Right atrium auricular region (tissue), 2 donors: ENCODE measurements at regions not wholly inside any gene's neighbourhood (a gene's known extent, or its start where the extent isn't known, plus 50 kb on each side); places are given as distances from the start of the nearest gene placed in this dataset.

Source experiments
- DNase-seq: peaks from one replicate; pipeline ENCODE4 v3.0.0-alpha.2; 2019; ENCODE audit warnings: low spot score
- H3K27ac ChIP-seq, 2 donors: fragments of 200-600 bp; sonication (generic); 1 replicate in 1 of 2; 2 replicates in 1 of 2; pipeline ENCODE4 v1.5.1; 2016 to 2019
- H3K27me3 ChIP-seq, 2 donors: fragments of 200-600 bp; sonication (generic); one replicate each; pipeline versions ENCODE4 v1.5.1 to v1.6.0; 2017 to 2019
- H3K36me3 ChIP-seq: fragments of 200-600 bp; sonication (generic); one replicate; pipeline ENCODE4 v1.5.1; 2016
- H3K4me1 ChIP-seq, 2 donors: fragments of 200-600 bp; sonication (generic); one replicate each; pipeline versions ENCODE4 v1.5.1 to v1.6.0; 2017 to 2019
- H3K4me3 ChIP-seq, 2 donors: fragments of 200-600 bp; sonication (generic); 1 replicate in 1 of 2; 2 replicates in 1 of 2; pipeline ENCODE4 v1.5.1; 2017 to 2019; ENCODE audit warnings: mild to moderate bottlenecking in 1 of 2, moderate library complexity in 1 of 2
- H3K9me3 ChIP-seq, 2 donors: fragments of 200-600 bp; sonication (generic); one replicate each; pipeline ENCODE4 v1.5.1; 2019
- TF ChIP-seq, protein P1 (sequence below), 2 donors: fragments of 200-600 bp; sonication (generic); IDR thresholded peaks; one replicate each; pipeline ENCODE4 v1.5.1; 2019; ENCODE audit warnings: antibody characterized with exemption in 2 of 2

DNA sequence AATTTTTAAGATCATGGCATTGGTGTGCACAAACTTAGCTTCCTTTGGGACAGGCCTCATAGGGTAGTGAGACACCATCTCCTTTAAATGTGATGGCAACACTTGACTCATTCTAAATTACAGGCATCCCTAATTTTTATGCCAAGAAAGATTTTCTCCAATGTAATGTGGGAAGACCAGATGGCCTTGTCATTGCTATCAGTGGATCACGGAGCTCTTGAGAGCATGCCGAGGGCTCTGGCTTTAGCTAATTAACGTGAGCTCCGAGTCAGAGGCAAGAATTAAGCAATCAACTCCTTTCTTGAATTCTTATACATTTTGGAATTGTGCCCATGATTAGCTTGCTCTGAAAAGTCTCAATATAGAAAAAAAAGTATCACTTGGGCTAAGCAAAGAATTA, 215.8 kb downstream of the LRRC70 start:
- Histone ChIP-seq H3K36me3 (no peaks in the 10 kb centered on the region), H3K27ac (no peak overlapping the region), H3K9me3 (peaks cover 0 to 22% of the 10 kb centered on the region in 2 donors), H3K4me3 (no peak overlapping the region), H3K27me3 (no peaks in the 10 kb centered on the region), H3K4me1 (no peaks in the 10 kb centered on the region)
- TF ChIP-seq, protein P1, sequence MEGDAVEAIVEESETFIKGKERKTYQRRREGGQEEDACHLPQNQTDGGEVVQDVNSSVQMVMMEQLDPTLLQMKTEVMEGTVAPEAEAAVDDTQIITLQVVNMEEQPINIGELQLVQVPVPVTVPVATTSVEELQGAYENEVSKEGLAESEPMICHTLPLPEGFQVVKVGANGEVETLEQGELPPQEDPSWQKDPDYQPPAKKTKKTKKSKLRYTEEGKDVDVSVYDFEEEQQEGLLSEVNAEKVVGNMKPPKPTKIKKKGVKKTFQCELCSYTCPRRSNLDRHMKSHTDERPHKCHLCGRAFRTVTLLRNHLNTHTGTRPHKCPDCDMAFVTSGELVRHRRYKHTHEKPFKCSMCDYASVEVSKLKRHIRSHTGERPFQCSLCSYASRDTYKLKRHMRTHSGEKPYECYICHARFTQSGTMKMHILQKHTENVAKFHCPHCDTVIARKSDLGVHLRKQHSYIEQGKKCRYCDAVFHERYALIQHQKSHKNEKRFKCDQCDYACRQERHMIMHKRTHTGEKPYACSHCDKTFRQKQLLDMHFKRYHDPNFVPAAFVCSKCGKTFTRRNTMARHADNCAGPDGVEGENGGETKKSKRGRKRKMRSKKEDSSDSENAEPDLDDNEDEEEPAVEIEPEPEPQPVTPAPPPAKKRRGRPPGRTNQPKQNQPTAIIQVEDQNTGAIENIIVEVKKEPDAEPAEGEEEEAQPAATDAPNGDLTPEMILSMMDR (IDR thresholded peaks at IDR 0.05), result no peak
- DNase-seq, result no peak

DNA sequence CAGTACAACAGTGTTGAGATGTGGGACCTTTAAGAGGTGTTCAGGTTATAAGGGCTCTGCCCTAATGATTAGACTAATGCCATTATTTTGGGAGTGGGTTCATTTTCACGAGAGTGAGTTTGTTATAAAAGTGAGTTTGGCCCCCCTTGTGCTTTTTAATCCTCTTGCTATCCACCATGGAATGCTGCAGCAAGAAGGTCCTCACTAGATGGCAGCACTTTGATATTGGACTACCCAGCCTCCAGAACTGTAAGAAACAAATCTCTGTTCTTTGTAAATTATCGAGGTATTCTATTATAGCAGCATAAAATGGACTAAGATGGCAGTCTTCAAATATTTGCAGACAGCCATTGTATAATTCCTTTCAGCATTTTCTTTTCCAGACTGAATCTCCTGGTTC, 212.4 kb downstream of the LRRC70 start:
- Histone ChIP-seq H3K36me3 (no peaks in the 10 kb centered on the region), H3K4me1 (no peaks in the 10 kb centered on the region), H3K4me3 (no peak overlapping the region), H3K27ac (no peak overlapping the region), H3K9me3 (no peaks in the 10 kb centered on the region), H3K27me3 (no peaks in the 10 kb centered on the region)
- no peak for DNase-seq
- TF ChIP-seq, protein P1 (IDR thresholded peaks at IDR 0.05), result peak in 1 of 2 donors; percentile 28

DNA sequence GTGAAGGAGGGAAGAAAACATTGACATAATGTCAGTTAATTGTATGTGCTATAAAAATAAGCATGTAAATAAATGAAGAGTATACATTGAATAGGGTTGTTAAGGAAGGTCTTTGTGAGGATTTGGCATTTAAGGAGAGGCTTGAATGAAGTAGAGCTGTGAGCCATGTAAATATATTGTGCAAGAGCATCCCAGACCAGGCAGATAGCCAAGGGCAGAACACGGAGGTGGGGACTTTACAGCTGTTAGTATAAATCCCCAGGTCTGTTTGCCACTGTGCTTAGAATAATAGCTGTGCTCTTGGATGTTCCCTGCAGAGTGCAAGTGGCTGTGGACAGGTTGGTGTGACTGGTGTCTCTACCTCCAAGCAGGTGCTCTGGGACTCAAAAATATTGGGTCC, 211.7 kb downstream of the LRRC70 start:
- TF ChIP-seq, protein P1 (IDR thresholded peaks at IDR 0.05), result no peak
- no peak overlapping the region for H3K4me3 ChIP-seq
- no peak for DNase-seq
- no peaks in the 10 kb centered on the region for H3K36me3 ChIP-seq
- no peaks in the 10 kb centered on the region for H3K9me3 ChIP-seq
- no peak overlapping the region for H3K27ac ChIP-seq
- no peaks in the 10 kb centered on the region for H3K27me3 ChIP-seq
- H3K4me1 ChIP-seq, result no peaks in the 10 kb centered on the region

DNA sequence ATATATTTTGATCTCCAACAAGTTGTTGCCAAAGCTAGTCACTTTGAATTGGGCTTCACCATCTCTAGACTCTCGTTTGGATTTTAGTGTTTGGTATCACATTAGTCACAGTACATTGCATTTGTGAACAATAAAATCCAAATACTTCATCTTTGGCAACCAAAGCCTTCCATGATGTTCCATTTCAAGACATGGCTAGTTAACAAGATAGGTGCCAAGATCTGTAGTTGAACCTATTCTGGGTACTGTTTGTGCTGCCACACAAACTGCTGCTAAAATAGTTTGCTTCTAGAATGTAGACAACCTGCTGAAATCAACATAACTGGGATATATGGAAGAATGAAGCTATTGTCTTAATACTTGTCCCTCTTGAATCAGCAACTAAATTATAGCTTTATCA, 207.5 kb downstream of the LRRC70 start:
- Histone ChIP-seq H3K9me3 (no peaks in the 10 kb centered on the region), H3K27ac (no peak overlapping the region)

DNA sequence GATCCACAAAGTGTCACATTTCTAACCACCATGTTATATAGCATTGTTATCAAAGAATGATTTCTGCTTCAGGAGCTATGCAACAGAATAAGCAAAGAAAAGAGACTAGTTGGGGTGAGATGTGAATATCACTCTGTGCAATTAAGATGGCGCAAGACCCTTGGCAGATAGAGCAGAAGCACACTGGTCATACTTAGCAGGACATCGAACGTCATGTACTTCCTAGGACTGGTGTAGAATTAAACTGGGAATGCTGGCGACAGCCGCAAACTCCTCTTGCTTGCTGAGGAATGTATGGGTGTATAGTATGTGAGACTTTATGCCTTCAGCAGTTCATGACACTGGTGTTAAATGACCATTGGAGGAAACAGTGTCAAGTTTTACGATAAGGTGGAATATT, 207.0 kb downstream of the LRRC70 start:
- TF ChIP-seq, protein P1 (IDR thresholded peaks at IDR 0.05), result no peak
- Histone ChIP-seq H3K27ac (no peak overlapping the region), H3K4me3 (no peak overlapping the region), H3K4me1 (no peaks in the 10 kb centered on the region), H3K36me3 (no peaks in the 10 kb centered on the region), H3K27me3 (no peaks in the 10 kb centered on the region), H3K9me3 (no peaks in the 10 kb centered on the region)
- DNase-seq, result no peak

More for the DNA sequence above, 207.5 kb downstream of the LRRC70 start:
- no peak for DNase-seq
- H3K4me1 ChIP-seq, result no peaks in the 10 kb centered on the region
- TF ChIP-seq, protein P1 (IDR thresholded peaks at IDR 0.05), result no peak
- H3K27me3 ChIP-seq, result no peaks in the 10 kb centered on the region
- no peak overlapping the region for H3K4me3 ChIP-seq
- no peaks in the 10 kb centered on the region for H3K36me3 ChIP-seq

DNA sequence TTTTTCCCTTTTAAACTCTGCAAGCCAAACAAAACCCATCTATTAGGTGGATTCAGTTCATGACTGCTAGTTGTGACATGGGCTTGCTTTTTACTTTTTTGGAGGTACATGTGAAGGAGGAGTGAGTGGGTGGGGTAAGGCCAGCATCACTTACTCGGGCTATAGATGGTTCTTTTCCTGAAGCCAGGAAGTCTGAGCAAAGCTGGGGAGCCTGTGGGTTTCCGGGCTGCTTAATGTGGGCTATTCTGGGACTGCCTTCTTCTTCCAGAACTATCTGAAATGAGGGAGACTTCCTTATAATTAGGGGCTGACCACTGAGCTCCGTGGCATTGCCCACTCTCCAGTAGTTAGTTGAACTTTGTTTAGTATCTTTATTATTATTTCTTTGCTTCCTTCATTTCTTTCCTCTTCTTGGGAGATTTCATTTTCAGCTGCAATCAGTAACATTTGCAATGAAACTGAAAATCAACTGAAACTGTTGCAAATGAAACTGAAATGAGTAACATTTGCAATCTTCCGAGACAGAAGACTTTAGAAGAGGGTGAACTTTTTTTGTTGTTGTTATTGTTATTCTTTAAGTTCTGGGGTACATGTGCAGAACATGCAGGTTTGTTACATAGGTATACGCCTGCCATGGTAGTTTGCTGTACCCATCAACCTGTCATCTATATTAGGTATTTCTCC, 204.9 kb downstream of the LRRC70 start:
- Histone ChIP-seq H3K27ac (no peak overlapping the region), H3K4me3 (no peak overlapping the region), H3K4me1 (no peaks in the 10 kb centered on the region), H3K27me3 (no peaks in the 10 kb centered on the region), H3K9me3 (no peaks in the 10 kb centered on the region), H3K36me3 (no peaks in the 10 kb centered on the region)
- TF ChIP-seq, protein P1 (IDR thresholded peaks at IDR 0.05), result no peak
- no peak for DNase-seq
